Osteoblast (primary cell): ENCODE measurements at regions not wholly inside any gene's neighbourhood (a gene's known extent, or its start where the extent isn't known, plus 50 kb on each side); places are given as distances from the start of the nearest gene placed in this dataset.

ENCODE experiments used
- DNase-seq: peaks from one replicate; pipeline ENCODE4 v3.0.0; 2011; ENCODE audit warnings: low spot score, mixed read lengths; ENCODE audit not compliant: insufficient read length; ENCODE audit errors: missing footprints
- H2AFZ ChIP-seq: 2 replicates; pipeline ENCODE4 v1.6.0; 2011; ENCODE audit warnings: mild to moderate bottlenecking, low read length
- H3K27ac ChIP-seq: 2 replicates; pipeline ENCODE4 v1.5.1; 2011; ENCODE audit warnings: mild to moderate bottlenecking, low read depth, low read length, moderate library complexity
- H3K27me3 ChIP-seq: 2 replicates; pipeline ENCODE4 v1.6.0; 2012; ENCODE audit warnings: mild to moderate bottlenecking, control low read depth, inconsistent platforms, low read length, moderate library complexity; ENCODE audit not compliant: insufficient read depth
- H3K36me3 ChIP-seq: 2 replicates; pipeline ENCODE4 v1.5.1; 2011; ENCODE audit warnings: mild to moderate bottlenecking, low read length, control low read depth, moderate library complexity; ENCODE audit not compliant: insufficient read depth
- H3K4me1 ChIP-seq: 2 replicates; pipeline ENCODE4 v1.5.1; 2011; ENCODE audit warnings: mild to moderate bottlenecking, low read length, control low read depth, moderate library complexity; ENCODE audit not compliant: insufficient read depth
- H3K4me2 ChIP-seq: 2 replicates; pipeline ENCODE4 v1.6.0; 2011; ENCODE audit warnings: mild to moderate bottlenecking, low read length; ENCODE audit not compliant: insufficient read depth
- H3K4me3 ChIP-seq: fragments of 200-600 bp; sonication (generic); 3 replicates; pipeline ENCODE4 v1.5.1; 2012; ENCODE audit warnings: mild to moderate bottlenecking, low read length, inconsistent platforms; ENCODE audit not compliant: insufficient read depth
- H3K79me2 ChIP-seq: 2 replicates; pipeline ENCODE4 v1.6.0; 2012; ENCODE audit warnings: mild to moderate bottlenecking, low read length, control low read depth, inconsistent platforms; ENCODE audit not compliant: insufficient read depth
- H3K9me3 ChIP-seq: 2 replicates; pipeline ENCODE4 v1.5.1; 2011; ENCODE audit warnings: low read depth, low read length, control low read depth
- H4K20me1 ChIP-seq: 2 replicates; pipeline ENCODE4 v1.6.0; 2012; ENCODE audit warnings: mild to moderate bottlenecking, low read length, control low read depth; ENCODE audit not compliant: insufficient read depth
- CTCF ChIP-seq: IDR thresholded peaks from 2 replicates; pipeline ENCODE4 v1.5.1; 2011; ENCODE audit warnings: mild to moderate bottlenecking, low read depth, low read length, moderate library complexity; ENCODE audit errors: extremely low read depth

DNA sequence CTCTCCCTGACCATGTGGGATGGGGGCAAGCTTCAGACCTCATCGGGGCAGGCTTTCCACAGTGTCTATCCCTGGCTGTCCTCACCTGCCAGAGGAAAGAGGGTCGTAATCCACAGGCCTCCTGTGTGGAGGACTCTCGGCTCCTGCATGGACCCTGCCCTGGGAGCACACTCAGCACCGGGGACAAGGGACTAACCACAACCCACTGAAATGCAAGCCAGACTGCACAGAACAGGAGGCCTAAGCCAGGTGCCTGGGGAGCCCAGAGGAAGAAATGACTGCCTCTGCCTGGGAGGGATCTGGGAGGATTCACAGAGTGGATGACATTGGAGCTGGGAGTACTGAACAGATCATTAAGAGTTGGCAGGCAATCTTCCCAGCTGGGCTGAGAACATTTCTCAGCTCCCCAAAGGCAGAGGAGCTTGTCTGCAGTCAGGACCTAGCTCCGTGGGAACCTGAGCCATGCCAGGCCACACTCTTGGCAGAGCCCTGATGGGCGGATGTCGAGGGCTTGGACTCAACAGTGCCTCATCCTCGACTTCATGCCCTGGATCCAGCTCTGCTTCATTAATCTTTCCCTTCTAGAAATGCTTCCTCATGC lies 213.4 kb downstream of the USP6NL start:
- Histone ChIP-seq H3K4me2 (no peak overlapping the region), H4K20me1 (no peaks in the 10 kb centered on the region), H3K36me3 (no peaks in the 10 kb centered on the region), H3K4me3 (no peak overlapping the region), H3K4me1 (no peaks in the 10 kb centered on the region), H3K27me3 (no peaks in the 10 kb centered on the region), H3K27ac (no peak overlapping the region), H2AFZ (no peak overlapping the region), H3K9me3 (no peaks in the 10 kb centered on the region), H3K79me2 (no peaks in the 10 kb centered on the region)
- no peak for TF ChIP-seq CTCF
- DNase-seq = peak; percentile 83

DNA sequence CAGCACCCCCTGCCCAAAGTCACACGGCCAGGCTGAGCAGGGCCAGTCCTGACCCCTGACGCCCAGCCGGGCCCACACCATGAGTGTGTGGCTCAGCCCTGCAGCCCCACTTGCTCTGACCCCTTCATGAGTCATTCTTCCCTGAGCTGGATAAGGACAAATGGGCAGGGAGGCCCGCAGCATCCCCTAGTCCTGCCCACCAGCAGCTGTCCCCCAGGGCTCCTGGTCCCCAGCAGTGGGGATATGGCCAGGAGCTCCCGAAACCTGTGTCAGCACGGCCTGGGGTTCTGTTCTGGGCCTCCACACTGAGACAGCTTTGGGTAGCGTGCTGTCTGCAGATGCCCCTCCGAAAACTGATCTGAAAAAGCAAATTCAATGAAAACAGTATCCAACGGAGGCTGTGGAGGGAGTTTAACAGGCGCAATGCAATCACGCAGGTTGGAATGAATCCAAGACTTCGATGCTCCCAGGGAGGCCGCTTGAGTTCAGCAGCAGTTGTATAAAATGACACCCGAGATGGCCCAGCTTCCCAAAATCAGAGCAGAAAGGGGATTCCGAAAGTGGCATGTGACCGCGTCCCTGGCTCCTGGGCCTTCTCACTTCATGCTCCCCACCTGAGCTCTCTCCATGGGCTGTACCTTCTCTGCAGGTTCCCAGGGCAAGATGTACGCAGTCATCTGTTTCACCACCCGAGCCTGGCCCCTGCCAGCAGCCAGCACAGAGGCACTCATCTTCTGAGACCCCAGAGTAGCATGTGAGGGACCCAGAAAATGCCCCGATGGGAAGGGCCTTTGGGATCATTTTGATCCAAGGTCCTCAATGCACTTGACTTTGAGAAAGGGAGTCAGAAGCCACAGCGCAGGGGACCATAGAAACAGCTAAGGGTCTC lies 214.1 kb downstream of the USP6NL start:
- Histone ChIP-seq H3K27me3 (no peaks in the 10 kb centered on the region), H3K4me1 (no peaks in the 10 kb centered on the region), H4K20me1 (no peaks in the 10 kb centered on the region), H3K27ac (no peak overlapping the region), H3K36me3 (no peaks in the 10 kb centered on the region), H3K4me3 (no peak overlapping the region), H3K79me2 (no peaks in the 10 kb centered on the region), H3K9me3 (no peaks in the 10 kb centered on the region), H2AFZ (no peak overlapping the region), H3K4me2 (no peak overlapping the region)
- no peak for DNase-seq
- no peak for TF ChIP-seq CTCF

GRCh38 chr10:11396311-11396955 lies 215.0 kb downstream of the USP6NL start:
- no peak for TF ChIP-seq CTCF
- no peak overlapping the region for H2AFZ ChIP-seq

More at GRCh38 chr10:11396311-11396955, 215.0 kb downstream of the USP6NL start:
- H3K9me3 ChIP-seq = no peaks in the 10 kb centered on the region
- H3K4me2 ChIP-seq = no peak overlapping the region
- no peak for DNase-seq
- no peaks in the 10 kb centered on the region for H4K20me1 ChIP-seq
- no peaks in the 10 kb centered on the region for H3K27me3 ChIP-seq
- H3K27ac ChIP-seq = no peak overlapping the region
- H3K4me1 ChIP-seq = no peaks in the 10 kb centered on the region
- H3K36me3 ChIP-seq = no peaks in the 10 kb centered on the region
- no peaks in the 10 kb centered on the region for H3K79me2 ChIP-seq
- no peak overlapping the region for H3K4me3 ChIP-seq
